CD14-positive monocyte (primary cell): ENCODE measurements at regions not wholly inside any gene's neighbourhood (a gene's known extent, or its start where the extent isn't known, plus 50 kb on each side); places are given as distances from the start of the nearest gene placed in this dataset.

Experiments
- DNase-seq, 3 donors: peaks; one replicate each; pipeline ENCODE4 v3.0.0-alpha.2; 2011 to 2022
- H2AFZ ChIP-seq: 2 replicates; pipeline ENCODE4 v1.6.0; 2012; ENCODE audit warnings: mild to moderate bottlenecking, low read depth, low read length, inconsistent platforms; ENCODE audit not compliant: insufficient read depth, poor library complexity, severe bottlenecking
- H3K27ac ChIP-seq, 2 donors: 1 replicate in 1 of 2; 2 replicates in 1 of 2; pipeline ENCODE4 v1.5.1; 2012 to 2013; ENCODE audit warnings: low read length in 2 of 2, control low read depth in 1 of 2, inconsistent platforms in 1 of 2, low read depth in 1 of 2, mild to moderate bottlenecking in 1 of 2
- H3K27me3 ChIP-seq, 2 donors: one replicate each; pipeline versions ENCODE4 v1.6.0 to v1.6.1; 2011 to 2013; ENCODE audit warnings: low read length in 2 of 2; ENCODE audit not compliant: control insufficient read depth in 2 of 2, insufficient read depth in 2 of 2
- H3K36me3 ChIP-seq, 2 donors: replicated peaks in 1 of 2; 1 replicate in 1 of 2; 2 replicates in 1 of 2; pipeline versions ENCODE4 v1.5.1 to v1.6.1; 2012 to 2013; ENCODE audit warnings: low read length in 2 of 2, control low read depth in 1 of 2, inconsistent platforms in 1 of 2, mild to moderate bottlenecking in 1 of 2; ENCODE audit not compliant: insufficient read depth in 2 of 2, control insufficient read depth in 1 of 2
- H3K4me1 ChIP-seq, 2 donors: 1 replicate in 1 of 2; 2 replicates in 1 of 2; pipeline versions ENCODE4 v1.5.1 to v1.6.1; 2012 to 2013; ENCODE audit warnings: low read length in 2 of 2, control low read depth in 1 of 2, inconsistent platforms in 1 of 2, mild to moderate bottlenecking in 1 of 2, moderate library complexity in 1 of 2; ENCODE audit not compliant: insufficient read depth in 2 of 2, control insufficient read depth in 1 of 2
- H3K4me2 ChIP-seq: replicated peaks from 2 replicates; pipeline ENCODE3; 2012; ENCODE audit warnings: low read length, moderate library complexity, mild to moderate bottlenecking; ENCODE audit not compliant: poor library complexity, severe bottlenecking; ENCODE audit errors: extremely low read depth
- H3K4me3 ChIP-seq, 3 experiments: fragments of 200-600 bp in 1 of 3; sonication (generic) in 1 of 3; replicated peaks in 1 of 3; 1 replicate in 2 of 3; 2 replicates in 1 of 3; pipeline ENCODE4 v1.5.1; 2011 to 2013; ENCODE audit warnings: low read length in 3 of 3, mild to moderate bottlenecking in 3 of 3, control low read depth in 2 of 3, low read depth in 2 of 3, inconsistent platforms in 1 of 3, moderate library complexity in 1 of 3
- H3K79me2 ChIP-seq: 2 replicates; pipeline ENCODE4 v1.6.0; 2012; ENCODE audit warnings: mild to moderate bottlenecking, control low read depth, inconsistent platforms, low read length, moderate library complexity; ENCODE audit not compliant: insufficient read depth
- H3K9ac ChIP-seq: 2 replicates; pipeline ENCODE4 v1.6.0; 2017; ENCODE audit warnings: low read length, mild to moderate bottlenecking; ENCODE audit not compliant: insufficient read depth, poor library complexity, severe bottlenecking
- H3K9me3 ChIP-seq, 2 donors: replicated peaks in 1 of 2; 1 replicate in 1 of 2; 2 replicates in 1 of 2; pipeline versions ENCODE4 v1.5.1 to v1.6.1; 2012 to 2013; ENCODE audit warnings: low read length in 2 of 2, control low read depth in 1 of 2; ENCODE audit not compliant: control insufficient read depth in 1 of 2, insufficient read depth in 1 of 2
- H4K20me1 ChIP-seq: 2 replicates; pipeline ENCODE4 v1.6.0; 2012; ENCODE audit warnings: mild to moderate bottlenecking, low read length, control low read depth, moderate library complexity; ENCODE audit not compliant: insufficient read depth
- H3K27ac Mint-ChIP-seq, 7 donors: one replicate each; pipeline ENCODE4 v1.8.0; 2020; ENCODE audit warnings: mild to moderate bottlenecking in 7 of 7, mixed read lengths in 7 of 7, moderate library complexity in 6 of 7, inconsistent platforms in 2 of 7
- H3K27me3 Mint-ChIP-seq, 3 donors: one replicate each; pipeline ENCODE4 v1.8.0; 2021 to 2022; ENCODE audit warnings: low read depth in 3 of 3, mild to moderate bottlenecking in 3 of 3, mixed read lengths in 3 of 3, moderate library complexity in 3 of 3, inconsistent platforms in 1 of 3
- H3K36me3 Mint-ChIP-seq, 2 donors: one replicate each; pipeline ENCODE4 v1.8.0; 2020; ENCODE audit warnings: mixed read lengths in 2 of 2, inconsistent platforms in 1 of 2, mild to moderate bottlenecking in 1 of 2
- H3K4me1 Mint-ChIP-seq: one replicate; pipeline ENCODE4 v1.8.0; 2020; ENCODE audit warnings: mild to moderate bottlenecking, mixed read lengths
- H3K4me3 Mint-ChIP-seq, 2 donors: one replicate each; pipeline ENCODE4 v1.8.0; 2020; ENCODE audit warnings: mild to moderate bottlenecking in 2 of 2, mixed read lengths in 2 of 2, moderate library complexity in 1 of 2
- H3K9me3 Mint-ChIP-seq, 7 donors: one replicate each; pipeline ENCODE4 v1.8.0; 2020 to 2022; ENCODE audit warnings: mixed read lengths in 7 of 7, mild to moderate bottlenecking in 6 of 7, moderate library complexity in 6 of 7, inconsistent platforms in 2 of 7
- CTCF ChIP-seq: fragments of 200-600 bp; IDR thresholded peaks from one replicate; pipeline ENCODE4 v1.8.0; 2022; ENCODE audit warnings: antibody characterized with exemption, mild to moderate bottlenecking
- WGBS: methylation state at CpG from one replicate; pipeline ENCODE4 v1.1.5; 2013; ENCODE audit warnings: missing lambda C conversion rate; ENCODE audit not compliant: insufficient coverage; 5-methylcytosine and 5-hydroxymethylcytosine counted together
- intact Hi-C, 2 donors: fragments of 100-400 bp; cut with micrococcal nuclease; formaldehyde crosslinking; loops; one replicate each; pipeline versions ENCODE4 v1.15.0 to v1.15.1; 2023

GRCh38 chr15:63442080-63442479 is 60.4 kb upstream of the CA12 start:
- TF ChIP-seq CTCF: no peak
- no peak overlapping the region for H3K27ac Mint-ChIP-seq

GRCh38 chr15:63444611-63445010 is 59.8 kb upstream of the USP3 start:
- DNase-seq: no peak
- no peak for TF ChIP-seq CTCF
- Mint-ChIP-seq H3K36me3 (no peaks in the 10 kb centered on the region), H3K4me3 (no peak overlapping the region), H3K27ac (no peak overlapping the region), H3K4me1 (peaks cover 33% of the 10 kb centered on the region), H3K9me3 (peaks cover 0 to 5% (median 2%) of the 10 kb centered on the region in 7 donors), H3K27me3 (peaks cover 0 to 2% (median 0%) of the 10 kb centered on the region in 3 donors)
- H3K36me3 ChIP-seq: no peaks in the 10 kb centered on the region
- intact Hi-C loops: no loop called here
- no peak overlapping the region for H2AFZ ChIP-seq
- no peak overlapping the region for H3K9ac ChIP-seq
- no peak overlapping the region for H3K4me2 ChIP-seq
- no peak overlapping the region for H3K27ac ChIP-seq
- no peaks in the 10 kb centered on the region for H3K27me3 ChIP-seq
- H3K4me3 ChIP-seq: no peak overlapping the region
- H3K4me1 ChIP-seq: peaks cover 30 to 42% of the 10 kb centered on the region in 2 donors
- H3K9me3 ChIP-seq: no peaks in the 10 kb centered on the region
- no peaks in the 10 kb centered on the region for H4K20me1 ChIP-seq
- no peaks in the 10 kb centered on the region for H3K79me2 ChIP-seq

More at GRCh38 chr15:63442080-63442479, 60.4 kb upstream of the CA12 start:
- no peak overlapping the region for H3K4me3 ChIP-seq
- no peak overlapping the region for H3K9ac ChIP-seq
- no peaks in the 10 kb centered on the region for H3K27me3 ChIP-seq
- Mint-ChIP-seq H3K4me1 (peaks cover 12% of the 10 kb centered on the region), H3K36me3 (no peaks in the 10 kb centered on the region), H3K27me3 (peaks cover 0 to 2% (median 0%) of the 10 kb centered on the region in 3 donors), H3K9me3 (no peaks in the 10 kb centered on the region), H3K4me3 (no peak overlapping the region)
- no peak overlapping the region for H3K4me2 ChIP-seq
- H3K36me3 ChIP-seq: no peaks in the 10 kb centered on the region
- 48% methylated on average over 6 of the region's 6 CpGs for WGBS
- H3K9me3 ChIP-seq: no peaks in the 10 kb centered on the region
- no peak overlapping the region for H2AFZ ChIP-seq
- no peak overlapping the region for H3K27ac ChIP-seq
- H4K20me1 ChIP-seq: no peaks in the 10 kb centered on the region
- intact Hi-C loops: no loop called here
- H3K4me1 ChIP-seq: peaks cover 9 to 19% of the 10 kb centered on the region in 2 donors
- DNase-seq: no peak
- no peaks in the 10 kb centered on the region for H3K79me2 ChIP-seq
